Calu3 (cell line): ENCODE measurements at regions not wholly inside any gene's neighbourhood (a gene's known extent, or its start where the extent isn't known, plus 50 kb on each side); places are given as distances from the start of the nearest gene placed in this dataset.

Source experiments
- BruUV-seq: library from RNA; stranded (reverse); fragments of 400-500 nt; replicated peaks from 2 replicates; lab custom pipeline; 2021; lab: Mats Ljungman, UMichigan
- CTCF ChIA-PET: fragments of 300-600 bp; sonication (Branson Sonifier 250); formaldehyde crosslinking; loops from one replicate; lab custom pipeline; 2022; ENCODE audit warnings: antibody characterized with exemption; lab: Charles Lee
- DNase-seq: peaks from one replicate; pipeline ENCODE4 v3.0.0; 2022
- H3K27ac Mint-ChIP-seq: one replicate; pipeline ENCODE4 v1.8.0; 2022; ENCODE audit warnings: mixed read lengths; ENCODE audit not compliant: unreplicated experiment
- H3K27me3 Mint-ChIP-seq: one replicate; pipeline ENCODE4 v1.8.0; 2022; ENCODE audit warnings: mixed read lengths; ENCODE audit not compliant: unreplicated experiment
- H3K36me3 Mint-ChIP-seq: one replicate; pipeline ENCODE4 v1.8.0; 2022; ENCODE audit warnings: mild to moderate bottlenecking, moderate library complexity, mixed read lengths; ENCODE audit not compliant: insufficient read depth, unreplicated experiment
- H3K4me1 Mint-ChIP-seq: one replicate; pipeline ENCODE4 v1.8.0; 2022; ENCODE audit warnings: mild to moderate bottlenecking, low read depth, mixed read lengths; ENCODE audit not compliant: unreplicated experiment
- H3K4me3 Mint-ChIP-seq: one replicate; pipeline ENCODE4 v1.8.0; 2022; ENCODE audit warnings: mild to moderate bottlenecking, low read depth, moderate library complexity, mixed read lengths; ENCODE audit not compliant: unreplicated experiment
- H3K9me3 Mint-ChIP-seq: one replicate; pipeline ENCODE4 v1.8.0; 2022; ENCODE audit warnings: low read depth, mixed read lengths; ENCODE audit not compliant: unreplicated experiment
- CTCF ChIP-seq: fragments of 200-600 bp; IDR thresholded peaks from one replicate; pipeline ENCODE4 v1.8.0; 2022; ENCODE audit warnings: antibody characterized with exemption; ENCODE audit not compliant: unreplicated experiment
- intact Hi-C: fragments of 100-400 bp; cut with micrococcal nuclease; formaldehyde crosslinking; loops from one replicate; pipeline ENCODE4 v1.10.0; 2022; ENCODE audit not compliant: unreplicated experiment

DNA sequence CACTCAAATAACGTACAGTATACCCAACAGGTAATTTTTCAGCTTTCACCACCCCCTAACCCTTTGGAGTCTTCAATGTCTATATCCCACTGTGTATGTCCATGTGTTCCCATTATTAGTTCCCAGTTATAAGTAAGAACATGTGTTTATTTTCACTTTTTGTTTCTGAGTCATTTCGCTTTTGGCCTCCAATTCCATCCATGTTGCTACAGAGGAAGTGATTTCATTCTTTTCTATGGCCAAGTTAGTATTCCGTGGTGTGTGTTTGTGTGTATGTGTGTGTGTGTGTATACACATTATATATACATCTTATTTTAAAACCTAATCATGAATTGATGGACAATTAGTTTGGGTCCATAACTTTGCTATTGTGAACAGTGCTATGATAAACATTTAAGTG is 464.4 kb downstream of the CMPK2 start:
- intact Hi-C loops: no loop called here

GRCh38 chr2:6408057-6408456 is 457.6 kb downstream of the CMPK2 start:
- no TSS peak for BruUV-seq
- intact Hi-C loops: no loop called here
- H3K27ac Mint-ChIP-seq: no peak overlapping the region

More for the DNA sequence above, 464.4 kb downstream of the CMPK2 start:
- TF ChIP-seq CTCF: no peak
- DNase-seq: no peak
- no peaks in the 10 kb centered on the region for H3K4me1 Mint-ChIP-seq
- no peaks in the 10 kb centered on the region for H3K36me3 Mint-ChIP-seq
- no peaks in the 10 kb centered on the region for H3K27me3 Mint-ChIP-seq
- BruUV-seq: no TSS peak
- no peak overlapping the region for H3K27ac Mint-ChIP-seq
- H3K9me3 Mint-ChIP-seq: peaks cover 5% of the 10 kb centered on the region
- no peak overlapping the region for H3K4me3 Mint-ChIP-seq
- CTCF ChIA-PET: no interaction called here

DNA sequence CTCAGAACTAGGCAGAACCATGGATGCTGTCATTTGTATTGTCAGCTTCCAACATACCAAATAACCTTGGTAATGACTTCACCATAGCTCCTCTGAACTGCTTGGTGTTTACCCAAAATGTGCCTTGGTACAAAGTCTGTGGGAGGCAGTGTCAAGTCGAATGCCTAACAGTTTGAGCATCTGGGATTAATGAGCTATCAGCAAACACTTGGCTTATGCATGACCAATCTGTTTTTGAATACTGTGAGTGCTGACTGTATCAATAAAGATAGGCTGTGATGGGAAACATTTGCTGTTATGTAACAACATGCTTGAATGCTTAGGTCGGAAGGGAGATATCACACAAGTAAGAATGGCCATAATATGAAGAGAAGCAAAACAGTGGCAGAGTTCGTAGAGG is 455.4 kb downstream of the CMPK2 start:
- H3K9me3 Mint-ChIP-seq: peaks cover 10% of the 10 kb centered on the region
- TF ChIP-seq CTCF: no peak
- H3K36me3 Mint-ChIP-seq: no peaks in the 10 kb centered on the region
- H3K27me3 Mint-ChIP-seq: no peaks in the 10 kb centered on the region
- intact Hi-C loops: no loop called here
- no peak overlapping the region for H3K4me3 Mint-ChIP-seq
- no TSS peak for BruUV-seq
- no peak for DNase-seq
- no peaks in the 10 kb centered on the region for H3K4me1 Mint-ChIP-seq
- CTCF ChIA-PET: no interaction called here
- H3K27ac Mint-ChIP-seq: no peak overlapping the region

More at GRCh38 chr2:6408057-6408456, 457.6 kb downstream of the CMPK2 start:
- no peaks in the 10 kb centered on the region for H3K4me1 Mint-ChIP-seq
- no peaks in the 10 kb centered on the region for H3K27me3 Mint-ChIP-seq
- H3K4me3 Mint-ChIP-seq: no peak overlapping the region
- H3K9me3 Mint-ChIP-seq: peaks cover 8% of the 10 kb centered on the region
- CTCF ChIA-PET: no interaction called here
- DNase-seq: no peak
- no peaks in the 10 kb centered on the region for H3K36me3 Mint-ChIP-seq
- TF ChIP-seq CTCF: no peak

GRCh38 chr2:6412533-6413091 is 453.1 kb downstream of the CMPK2 start:
- intact Hi-C loops: no loop called here
- CTCF ChIA-PET: no interaction called here
- peaks cover 13% of the 10 kb centered on the region for H3K9me3 Mint-ChIP-seq
- no peaks in the 10 kb centered on the region for H3K27me3 Mint-ChIP-seq
- H3K4me3 Mint-ChIP-seq: no peak overlapping the region
- no TSS peak for BruUV-seq
- DNase-seq: no peak
- H3K36me3 Mint-ChIP-seq: no peaks in the 10 kb centered on the region
- no peak for TF ChIP-seq CTCF
- no peaks in the 10 kb centered on the region for H3K4me1 Mint-ChIP-seq
- no peak overlapping the region for H3K27ac Mint-ChIP-seq
